ENCODE measurements at regions not wholly inside any gene's neighbourhood (a gene's known extent, or its start where the extent isn't known, plus 50 kb on each side); places are given as distances from the start of the nearest gene placed in this dataset.

DNA sequence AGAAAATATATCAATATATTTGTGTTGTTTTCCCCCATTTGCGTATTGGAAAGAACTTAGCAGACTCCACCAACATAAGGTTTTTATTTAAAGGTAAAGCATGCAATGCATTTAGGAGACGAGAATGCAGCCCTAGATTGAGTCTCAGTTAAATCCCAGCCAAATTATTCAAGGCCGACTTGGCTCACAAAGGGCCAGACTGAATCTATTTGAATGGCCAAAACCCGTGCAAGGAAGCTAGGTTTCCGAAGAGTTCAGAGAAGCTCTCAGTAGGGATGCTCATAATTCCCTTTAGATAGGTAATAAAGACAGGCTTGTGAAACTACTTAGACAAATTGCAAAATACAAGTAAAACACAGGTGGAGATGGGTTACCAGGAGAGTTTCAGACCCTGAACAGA, 520.3 kb downstream of the CDH9 start:
- Histone ChIP-seq H3K9me3 (ENCODE audit: control insufficient read depth, low read depth, low read length) (no peaks in the 10 kb centered on the region), H3K4ac (ENCODE audit: low read depth, low read length) (no peak overlapping the region), H4K91ac (ENCODE audit: insufficient read length, low read depth, low read length) (no peak overlapping the region), H4K5ac (ENCODE audit: insufficient read length, low read depth, low read length) (no peak overlapping the region), H3K79me2 (ENCODE audit: insufficient read depth, low read length) (no peaks in the 10 kb centered on the region), H3K56ac (ENCODE audit: insufficient read length, low read depth, low read length) (no peak overlapping the region), H3K27ac (ENCODE audit: insufficient read length, low read depth, low read length) (no peak overlapping the region), H3K4me1 (ENCODE audit: insufficient read depth, low read length) (no peaks in the 10 kb centered on the region), H3K9ac (ENCODE audit: extremely low read depth, insufficient read length, low read length) (no peak overlapping the region), H2BK5ac (ENCODE audit: insufficient read length, low read length) (no peak overlapping the region), H2AK5ac (ENCODE audit: insufficient read length, low read length) (no peak overlapping the region), H3K14ac (ENCODE audit: insufficient read depth, low read length) (no peak overlapping the region), H3K79me1 (ENCODE audit: insufficient read depth, low read depth, low read length, poor library complexity, severe bottlenecking) (no peaks in the 10 kb centered on the region), H2BK20ac (ENCODE audit: low read depth, low read length, poor library complexity, severe bottlenecking) (no peak overlapping the region), H3T11ph (ENCODE audit: low read length) (no peak overlapping the region), H2BK12ac (ENCODE audit: insufficient read length, low read depth, low read length) (no peak overlapping the region), H2AFZ (ENCODE audit: low read length) (no peak overlapping the region), H2BK15ac (ENCODE audit: low read depth, low read length) (no peak overlapping the region), H3K18ac (ENCODE audit: insufficient read length, low read depth, low read length) (no peak overlapping the region), H3K23ac (ENCODE audit: insufficient read length, low read depth, low read length) (no peak overlapping the region), H4K8ac (replicated peaks; ENCODE audit: insufficient read length, low read depth, low read length) (no peak overlapping the region), H3K4me2 (ENCODE audit: insufficient read depth, insufficient read length, low read length) (no peak overlapping the region), H3K23me2 (ENCODE audit: insufficient read length, low read depth, low read length, poor library complexity, severe bottlenecking) (no peaks in the 10 kb centered on the region), H3K27me3 (ENCODE audit: insufficient read depth, low read length) (no peaks in the 10 kb centered on the region), H2BK120ac (ENCODE audit: low read depth, low read length, poor library complexity, severe bottlenecking) (no peak overlapping the region), H4K20me1 (ENCODE audit: control insufficient read depth, insufficient read depth, insufficient read length) (no peaks in the 10 kb centered on the region)
- peaks cover 3 to 4% of the 10 kb centered on the region in 2 experiments; a peak in 2 of 4 replicates for H3K4me1 Mint-ChIP-seq
- H3K27ac Mint-ChIP-seq = no peak overlapping the region
- H3K9me3 Mint-ChIP-seq = peaks cover 0 to 3% of the 10 kb centered on the region in 2 experiments; a peak in 2 of 5 replicates
- H3K27me3 Mint-ChIP-seq (ENCODE audit: low read depth) = no peaks in the 10 kb centered on the region
- H3K4me3 Mint-ChIP-seq = no peak overlapping the region
- no peak for TF ChIP-seq CTCF (conservative IDR thresholded peaks at IDR 0.05)
- H3K36me3 Mint-ChIP-seq (ENCODE audit: insufficient read depth in 1 of 3, low read depth in 3 of 3) = no peaks in the 10 kb centered on the region
- no CpG with 5 or more reads among the region's 5 CpGs for WGBS (ENCODE audit: extremely low coverage, insufficient read length, low lambda C conversion rate)
- DNase-seq = no peak
